Neutrophil (primary cell): ENCODE measurements at regions not wholly inside any gene's neighbourhood (a gene's known extent, or its start where the extent isn't known, plus 50 kb on each side); places are given as distances from the start of the nearest gene placed in this dataset.

Experiments used
- H3K27ac ChIP-seq: fragments of 200-600 bp; sonication (generic); 2 replicates; pipeline ENCODE4 v1.5.1; 2016; ENCODE audit warnings: mild to moderate bottlenecking, moderate library complexity
- H3K27me3 ChIP-seq: fragments of 200-600 bp; sonication (generic); 2 replicates; pipeline ENCODE4 v1.6.0; 2016; ENCODE audit warnings: mild to moderate bottlenecking
- H3K36me3 ChIP-seq: fragments of 200-600 bp; sonication (generic); 2 replicates; pipeline ENCODE4 v1.5.1; 2017
- H3K4me1 ChIP-seq, 2 experiments: fragments of 200-600 bp in 1 of 2; sonication (generic) in 1 of 2; 1 replicate in 1 of 2; 2 replicates in 1 of 2; pipeline versions ENCODE4 v1.5.1 to v1.6.1; 2013 to 2016; ENCODE audit warnings: low read depth in 1 of 2, low read length in 1 of 2, mild to moderate bottlenecking in 1 of 2, moderate library complexity in 1 of 2; ENCODE audit not compliant: control insufficient read depth in 1 of 2, insufficient read depth in 1 of 2
- H3K4me3 ChIP-seq, 2 experiments: fragments of 200-600 bp in 1 of 2; sonication (generic) in 1 of 2; 1 replicate in 1 of 2; 2 replicates in 1 of 2; pipeline ENCODE4 v1.5.1; 2013 to 2016; ENCODE audit warnings: low read depth in 1 of 2, low read length in 1 of 2, mild to moderate bottlenecking in 1 of 2, moderate library complexity in 1 of 2
- H3K9me3 ChIP-seq: fragments of 200-600 bp; sonication (generic); 2 replicates; pipeline ENCODE4 v1.5.1; 2016
- CTCF ChIP-seq: fragments of 200-600 bp; sonication (generic); IDR thresholded peaks from 2 replicates; pipeline ENCODE4 v1.5.1; 2016; ENCODE audit warnings: antibody characterized with exemption

DNA sequence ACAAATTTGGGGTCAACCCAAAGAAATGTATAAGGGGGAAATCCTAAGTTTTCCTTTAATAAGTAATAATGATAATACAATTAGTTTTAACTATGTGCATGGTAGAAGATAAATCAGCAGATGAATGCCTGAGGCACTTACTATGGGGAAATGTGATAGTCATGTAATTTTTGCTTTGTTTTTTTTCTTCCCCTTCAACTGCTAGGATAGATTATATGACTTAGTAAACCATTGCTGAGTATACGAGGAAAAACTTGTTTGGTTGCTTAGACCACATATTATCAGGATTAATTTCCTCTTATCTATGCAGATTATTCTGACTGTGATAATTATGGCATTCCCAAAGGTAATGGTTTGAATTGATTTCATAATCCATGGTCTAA, 181.1 kb downstream of the TGFB2 start:
- Histone ChIP-seq H3K27ac (no peak overlapping the region), H3K9me3 (no peaks in the 10 kb centered on the region), H3K27me3 (no peaks in the 10 kb centered on the region), H3K4me1 (peaks cover 0 to 4% of the 10 kb centered on the region in 2 experiments), H3K36me3 (no peaks in the 10 kb centered on the region), H3K4me3 (no peak overlapping the region)
- no peak for TF ChIP-seq CTCF

- TF ChIP-seq CTCF: no peak
- no peaks in the 10 kb centered on the region for H3K36me3 ChIP-seq
- H3K4me1 ChIP-seq: peaks cover 0 to 4% of the 10 kb centered on the region in 2 experiments
- no peak overlapping the region for H3K27ac ChIP-seq
- no peaks in the 10 kb centered on the region for H3K9me3 ChIP-seq
- no peaks in the 10 kb centered on the region for H3K27me3 ChIP-seq
- no peak overlapping the region for H3K4me3 ChIP-seq
These were observed 182.6 kb downstream of the TGFB2 start for GRCh38 chr1:218527737-218528136.

DNA sequence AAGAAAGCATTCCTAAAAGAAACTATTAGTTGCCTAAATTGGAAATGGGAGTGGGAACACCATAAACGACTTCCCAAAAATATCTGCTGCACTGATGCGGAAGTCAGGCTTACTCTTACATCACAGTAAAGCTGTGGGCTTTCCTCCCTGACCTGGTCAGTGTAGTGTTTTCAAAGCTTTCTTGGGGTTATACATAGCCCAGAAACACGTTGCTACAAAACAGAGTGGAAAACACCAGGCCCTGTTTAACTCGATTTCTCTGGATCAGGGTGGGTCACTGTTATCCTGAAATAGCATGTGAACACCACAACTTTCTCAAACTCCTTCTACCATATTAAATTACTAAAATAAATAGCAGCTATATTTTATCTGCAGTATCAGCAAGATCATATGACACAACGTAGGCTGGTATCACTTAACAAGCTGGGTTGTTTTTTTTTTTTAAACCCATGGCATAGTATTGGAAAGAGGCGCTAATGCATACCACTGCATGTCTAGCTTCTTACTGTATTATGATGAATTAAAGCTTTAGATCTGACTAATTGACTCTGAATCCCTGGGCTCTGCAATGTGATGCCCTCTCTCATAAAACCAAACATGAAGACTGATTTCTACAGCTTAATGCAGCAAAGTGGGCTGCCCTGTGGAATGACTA, 184.6 kb downstream of the TGFB2 start:
- no peaks in the 10 kb centered on the region for H3K9me3 ChIP-seq
- TF ChIP-seq CTCF: no peak
- H3K4me1 ChIP-seq: peaks cover 0 to 4% of the 10 kb centered on the region in 2 experiments
- H3K27ac ChIP-seq: no peak overlapping the region
- no peak overlapping the region for H3K4me3 ChIP-seq
- H3K36me3 ChIP-seq: no peaks in the 10 kb centered on the region
- H3K27me3 ChIP-seq: no peaks in the 10 kb centered on the region

DNA sequence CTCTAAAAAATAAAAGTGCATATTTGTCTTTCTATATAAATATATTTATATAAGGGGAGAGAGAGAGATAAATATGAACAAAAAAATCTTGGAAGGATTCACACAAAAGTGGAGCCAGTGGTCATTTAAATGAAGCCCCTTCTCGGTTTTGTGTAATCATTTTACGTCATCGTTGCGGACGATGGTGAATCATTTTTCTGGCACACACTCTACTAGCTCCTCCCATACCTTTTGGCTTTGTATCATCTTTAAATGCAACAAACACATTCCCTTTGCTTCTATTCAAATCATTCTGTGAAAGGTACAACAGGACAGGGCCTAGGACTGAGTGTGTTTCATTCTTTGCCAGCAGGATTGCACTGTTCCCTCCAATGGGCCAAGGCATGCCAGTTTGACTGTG, 186.8 kb downstream of the TGFB2 start:
- Histone ChIP-seq H3K4me1 (no peaks in the 10 kb centered on the region), H3K4me3 (no peak overlapping the region), H3K36me3 (no peaks in the 10 kb centered on the region), H3K27me3 (no peaks in the 10 kb centered on the region), H3K9me3 (no peaks in the 10 kb centered on the region), H3K27ac (no peak overlapping the region)
- no peak for TF ChIP-seq CTCF

DNA sequence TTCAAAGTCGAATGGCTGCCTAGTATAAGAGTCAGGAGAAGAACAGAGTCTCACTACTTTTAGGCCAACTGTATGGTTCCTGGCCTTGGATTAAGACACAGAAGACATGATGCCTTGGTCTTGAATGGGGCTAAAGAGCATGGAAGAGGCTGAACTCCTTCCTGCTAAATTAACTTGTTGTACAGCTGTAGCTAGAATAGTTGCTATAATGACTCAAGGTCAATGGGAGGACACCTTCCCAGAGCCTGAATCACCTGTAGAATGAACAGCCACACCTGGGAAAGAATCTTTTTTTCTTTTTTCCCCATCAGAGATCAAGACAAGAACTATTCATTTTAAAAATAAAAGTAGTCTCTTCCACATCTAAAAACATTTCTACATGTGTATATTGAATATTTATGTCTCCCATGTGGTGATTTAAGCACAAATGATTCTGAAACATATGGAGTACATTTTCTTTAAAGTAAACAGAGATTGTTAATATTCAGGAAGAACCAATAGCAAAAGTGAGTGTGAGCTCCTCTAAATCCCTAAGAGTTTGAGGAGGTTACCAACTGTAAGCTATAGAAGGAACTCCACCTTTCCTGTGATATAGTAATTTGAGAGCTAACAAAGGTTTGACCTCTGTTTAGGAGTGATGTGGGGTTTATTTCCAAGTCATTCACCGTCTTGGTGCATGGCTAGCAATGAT, 191.3 kb downstream of the TGFB2 start:
- no peak for TF ChIP-seq CTCF

More for the DNA sequence above, 191.3 kb downstream of the TGFB2 start:
- Histone ChIP-seq H3K9me3 (no peaks in the 10 kb centered on the region), H3K4me3 (no peak overlapping the region), H3K36me3 (no peaks in the 10 kb centered on the region), H3K4me1 (no peaks in the 10 kb centered on the region), H3K27ac (no peak overlapping the region), H3K27me3 (no peaks in the 10 kb centered on the region)
